GM18873 (cell line): ENCODE measurements at regions not wholly inside any gene's neighbourhood (a gene's known extent, or its start where the extent isn't known, plus 50 kb on each side); places are given as distances from the start of the nearest gene placed in this dataset.

Experiments
- ATAC-seq: cut with Tn5 transposase; IDR thresholded peaks from one replicate; pipeline ENCODE4 v1.9.1; 2021; ENCODE audit warnings: mild to moderate bottlenecking, moderate library complexity, moderate number of reproducible peaks; ENCODE audit not compliant: unreplicated experiment, low FRiP score

DNA sequence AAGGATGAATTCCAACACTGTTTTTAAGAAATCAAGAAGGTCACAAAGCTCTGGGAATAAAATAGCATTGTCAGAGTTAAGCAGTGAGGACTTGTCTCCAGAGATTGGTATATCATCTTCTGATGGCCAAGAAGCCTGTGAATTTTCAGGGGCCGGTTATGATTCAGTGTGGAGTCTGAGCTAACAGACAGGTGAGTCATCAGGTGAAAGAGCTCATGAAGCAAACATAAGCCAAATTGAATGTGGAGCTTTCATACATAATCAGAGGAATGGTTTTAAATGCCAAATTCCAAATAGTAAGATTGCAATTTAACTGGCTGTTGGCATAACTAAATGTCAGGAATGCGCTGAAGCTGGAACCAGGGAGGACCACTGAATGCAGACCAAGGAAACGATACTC is 494.2 kb downstream of the MTRR start:
- no peak for ATAC-seq

DNA sequence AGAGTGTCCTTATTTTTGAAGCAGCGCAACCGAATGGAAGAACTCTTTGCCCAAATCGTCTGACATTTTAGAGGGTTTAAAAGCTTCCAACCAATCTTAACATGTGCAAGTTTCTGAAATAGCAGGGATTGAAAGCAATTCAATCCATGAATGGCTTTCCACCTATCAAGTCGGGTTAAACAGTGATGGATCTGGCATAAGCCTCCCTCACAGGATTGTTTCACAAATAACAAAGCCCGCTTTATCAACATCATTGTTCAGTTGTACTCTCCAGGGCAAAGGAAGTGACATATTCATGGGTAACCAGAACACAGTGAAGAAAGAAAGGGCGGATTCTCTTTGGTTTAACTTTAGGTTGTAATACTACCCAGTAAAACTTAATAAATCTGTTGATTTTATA is 497.3 kb downstream of the MTRR start:
- ATAC-seq = no peak

DNA sequence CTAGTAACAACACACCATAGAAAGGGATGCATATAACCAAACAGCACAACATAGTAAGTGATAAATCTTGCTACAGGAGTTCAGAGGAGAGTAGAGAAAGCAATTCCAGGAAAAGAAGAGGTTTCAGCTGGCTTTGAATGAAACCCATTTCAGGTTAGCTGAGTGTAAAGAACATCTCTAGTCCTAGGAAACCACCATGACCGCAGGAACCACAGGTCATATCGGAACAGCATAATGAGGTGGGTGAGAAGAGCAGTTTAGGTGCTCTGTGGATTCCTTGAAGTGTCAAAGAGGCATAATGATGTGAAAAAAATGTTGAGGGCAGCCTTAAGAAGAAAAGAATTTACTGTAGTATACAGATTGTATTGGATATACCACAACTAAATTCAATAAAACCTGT is 507.5 kb downstream of the MTRR start:
- ATAC-seq = no peak

DNA sequence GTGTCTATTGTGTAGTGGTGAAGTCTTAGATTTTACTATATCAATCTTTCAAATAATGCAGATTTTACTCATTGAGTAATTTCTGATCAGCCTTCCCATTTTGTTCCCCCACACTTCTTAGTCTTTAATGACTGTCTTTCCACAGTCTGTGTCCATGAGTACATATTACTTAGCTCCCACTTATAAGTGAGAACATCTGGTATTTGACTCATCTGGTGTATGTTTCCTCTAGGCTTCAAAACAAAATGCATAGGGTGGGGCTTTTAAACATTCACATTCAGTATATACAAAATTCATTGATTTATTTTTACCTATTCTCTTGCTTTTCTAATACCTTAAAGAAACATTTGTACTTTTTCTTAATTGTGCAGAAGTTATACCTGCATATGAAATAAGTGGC is 513.0 kb downstream of the MTRR start:
- ATAC-seq = no peak

DNA sequence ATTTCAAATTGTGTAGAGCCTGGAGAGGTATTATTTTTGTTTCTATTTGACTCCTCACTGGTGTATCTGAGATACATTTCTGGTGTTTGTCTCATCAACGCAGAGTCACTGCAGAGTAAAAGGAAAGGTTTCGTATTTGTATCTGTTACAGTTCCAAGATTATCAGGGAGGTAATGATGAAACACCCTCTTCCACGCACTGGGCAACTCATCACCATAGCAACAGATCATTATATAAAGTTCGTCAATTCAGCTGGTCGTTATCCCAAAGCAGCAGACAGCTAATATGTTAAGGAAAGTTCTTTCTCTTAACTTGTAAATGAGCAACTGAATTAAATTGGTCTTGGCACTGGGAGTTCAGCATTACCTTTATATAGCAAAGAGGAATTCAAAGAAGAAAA is 513.5 kb downstream of the MTRR start:
- no peak for ATAC-seq

DNA sequence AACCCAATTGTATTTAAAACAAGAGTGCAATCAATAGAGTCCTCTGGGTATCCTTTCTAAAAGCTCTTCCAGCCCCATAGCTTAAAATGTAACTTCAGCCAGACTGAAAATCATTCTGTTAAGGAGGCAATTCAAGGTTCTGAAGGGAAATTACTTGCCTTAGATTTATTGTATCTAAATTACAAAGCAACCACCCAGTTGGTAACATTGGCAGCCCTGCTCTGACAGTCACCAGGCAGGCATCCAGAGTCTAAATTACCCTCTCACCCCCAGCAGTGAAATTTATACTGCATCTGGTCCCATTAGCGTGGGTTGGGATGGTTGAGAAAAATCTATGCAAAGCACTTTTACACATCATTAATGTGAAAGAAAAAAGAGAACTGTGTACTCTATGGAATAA is 514.7 kb downstream of the MTRR start:
- ATAC-seq = no peak

DNA sequence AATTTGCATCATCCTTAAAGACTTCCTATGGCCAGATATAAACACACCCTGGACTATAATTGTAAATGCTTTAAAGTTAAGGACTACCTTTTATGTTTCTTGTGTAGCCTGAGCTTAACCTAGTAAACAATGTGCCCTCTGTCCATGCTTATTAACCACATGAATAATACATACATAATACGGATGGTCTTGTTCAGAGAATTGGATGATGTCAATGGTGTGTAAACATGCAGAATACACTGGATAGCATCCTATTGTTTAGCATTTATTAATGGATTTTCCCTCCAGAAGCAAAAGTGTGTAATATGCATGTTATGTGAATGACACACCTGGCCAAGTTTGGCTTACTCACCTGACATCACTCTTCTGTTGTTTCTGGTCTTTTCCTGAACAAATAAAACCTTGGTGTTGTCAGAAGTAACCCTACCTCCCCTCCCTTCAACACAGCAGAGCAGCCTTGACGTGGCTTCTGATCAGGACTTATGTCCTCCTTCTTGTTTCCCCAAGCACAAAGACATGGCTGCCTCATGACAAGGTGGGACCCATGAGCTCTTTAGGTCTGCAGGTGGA is 517.9 kb downstream of the MTRR start:
- no peak for ATAC-seq

DNA sequence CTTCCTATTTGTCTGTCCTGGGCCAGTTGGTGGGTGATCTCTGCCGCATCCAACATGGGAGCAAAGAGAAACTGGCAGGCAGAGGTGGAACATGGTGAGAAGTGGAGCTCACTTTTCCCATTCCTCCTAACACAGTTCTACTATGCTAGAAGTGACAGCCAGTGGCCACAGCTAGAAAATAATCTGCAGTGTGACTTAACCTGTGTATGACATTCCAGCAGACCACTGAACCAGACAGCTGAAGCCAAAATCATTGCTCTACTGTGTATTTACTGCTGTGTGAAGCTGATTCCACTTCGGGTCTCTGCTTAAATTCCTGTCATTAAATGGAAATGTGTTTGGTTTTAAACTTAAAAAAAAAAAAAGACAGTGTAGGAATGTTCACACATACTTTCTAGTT is 523.0 kb downstream of the MTRR start:
- ATAC-seq = no peak

DNA sequence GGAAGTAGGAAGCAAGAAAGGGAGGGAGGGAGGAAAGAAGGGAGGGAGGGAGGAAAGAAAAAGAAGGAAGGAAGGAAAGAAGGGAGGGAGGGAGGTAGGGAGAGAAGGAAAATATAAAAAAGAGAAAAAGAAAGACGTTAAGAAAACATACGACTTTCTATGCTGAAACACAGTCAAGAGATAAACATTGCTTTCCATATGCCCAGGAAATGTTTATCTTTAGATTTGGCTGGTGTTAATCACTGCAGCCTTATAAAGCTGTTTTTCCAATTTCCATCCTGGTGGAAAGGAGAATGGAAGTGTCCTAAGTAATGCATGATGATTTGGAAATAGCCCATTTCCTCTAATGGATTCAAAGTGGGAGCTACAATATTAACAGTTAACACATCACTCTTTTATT is 524.3 kb downstream of the MTRR start:
- no peak for ATAC-seq

DNA sequence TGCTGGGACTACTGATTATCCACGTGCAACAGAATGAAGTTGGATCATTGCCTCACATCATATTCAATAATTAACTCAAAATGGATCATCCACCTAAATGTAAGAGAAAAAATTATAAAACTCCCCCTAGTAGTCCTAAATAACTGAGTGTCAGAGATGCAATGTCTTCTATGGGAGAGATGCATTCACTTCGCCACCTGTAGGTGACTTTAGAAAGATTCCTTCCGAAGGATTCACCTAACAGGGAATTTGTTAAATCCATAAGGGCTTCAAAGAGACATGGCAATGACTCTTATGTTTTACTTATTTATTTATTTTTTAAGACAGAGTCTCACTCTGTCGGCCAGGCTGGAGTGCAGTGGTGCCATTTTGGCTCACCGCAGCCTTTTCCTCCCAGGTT is 526.0 kb downstream of the MTRR start:
- no peak for ATAC-seq

DNA sequence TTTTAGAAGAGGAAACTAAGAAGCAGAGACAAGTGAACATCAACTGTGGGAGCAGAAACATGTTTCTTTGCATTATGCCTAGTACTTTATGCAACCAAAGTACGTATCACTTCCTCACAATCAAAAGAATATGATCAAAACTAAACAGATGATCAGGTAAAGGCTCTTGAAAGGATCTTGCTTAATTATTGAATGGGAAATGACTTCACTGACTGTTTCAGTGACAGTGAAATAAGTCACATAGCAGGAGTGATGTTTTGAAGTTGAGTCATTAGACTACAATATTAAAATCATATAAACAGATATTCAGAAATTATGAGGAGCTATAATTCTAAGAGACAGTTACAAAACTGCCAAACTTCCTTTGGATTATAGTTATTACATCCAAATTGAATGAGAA is 527.3 kb downstream of the MTRR start:
- no peak for ATAC-seq

DNA sequence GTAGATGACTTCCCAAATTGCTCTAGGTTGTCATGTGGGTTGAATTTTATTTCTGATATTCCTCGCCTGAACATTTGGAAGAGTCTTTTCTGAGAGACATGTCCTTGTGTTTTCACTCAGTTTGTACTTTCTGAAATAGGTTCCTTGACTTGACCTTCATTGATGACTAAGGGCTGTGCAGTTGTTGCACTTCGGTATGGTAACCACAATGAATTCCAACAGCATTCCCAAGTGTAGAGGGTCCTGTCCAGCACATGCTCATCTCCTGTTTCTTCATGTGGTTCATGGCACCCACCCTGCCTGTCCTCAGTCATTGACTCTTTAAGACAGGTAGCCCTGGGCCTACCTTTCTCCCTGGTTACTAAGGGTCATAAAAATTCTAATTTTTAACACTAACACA is 527.8 kb downstream of the MTRR start:
- ATAC-seq = no peak

DNA sequence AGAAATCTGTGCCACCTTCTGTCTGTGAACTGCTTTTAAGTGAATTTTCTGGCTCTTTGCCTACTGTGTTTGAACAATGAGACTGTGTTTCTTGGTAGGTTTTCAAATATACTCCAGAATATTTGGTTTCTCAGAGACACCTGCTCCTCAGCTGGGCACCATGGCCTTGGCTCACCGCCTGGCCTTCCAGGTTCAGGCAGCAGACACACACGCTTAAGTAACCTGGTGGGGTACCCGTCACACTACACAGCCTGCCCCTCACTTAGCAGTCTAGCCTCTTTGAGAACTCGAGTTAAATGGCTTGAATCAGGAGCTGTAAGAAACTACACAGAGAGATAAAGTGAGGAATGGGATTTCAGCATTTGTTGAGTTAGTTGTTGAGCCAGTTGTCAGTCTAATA is 530.5 kb downstream of the MTRR start:
- ATAC-seq = no peak

DNA sequence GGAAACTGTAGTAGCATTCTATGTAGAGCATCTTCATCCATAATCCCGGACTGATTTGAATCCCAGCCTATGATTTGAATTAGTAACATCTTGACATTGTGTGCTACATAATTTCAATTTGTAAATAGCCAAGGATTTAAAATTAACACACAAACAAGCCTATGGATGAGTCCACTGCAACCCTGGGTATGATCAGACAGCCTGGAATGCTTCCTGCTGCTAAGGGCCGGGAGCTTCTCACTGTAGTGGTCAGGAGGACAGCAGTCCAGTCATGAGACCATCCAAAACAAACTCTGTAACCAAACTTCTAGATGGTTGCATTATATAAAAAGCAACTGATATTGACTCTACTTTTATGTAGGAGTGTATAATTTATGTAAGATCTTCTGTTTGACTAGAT is 539.3 kb downstream of the MTRR start:
- ATAC-seq = no peak

DNA sequence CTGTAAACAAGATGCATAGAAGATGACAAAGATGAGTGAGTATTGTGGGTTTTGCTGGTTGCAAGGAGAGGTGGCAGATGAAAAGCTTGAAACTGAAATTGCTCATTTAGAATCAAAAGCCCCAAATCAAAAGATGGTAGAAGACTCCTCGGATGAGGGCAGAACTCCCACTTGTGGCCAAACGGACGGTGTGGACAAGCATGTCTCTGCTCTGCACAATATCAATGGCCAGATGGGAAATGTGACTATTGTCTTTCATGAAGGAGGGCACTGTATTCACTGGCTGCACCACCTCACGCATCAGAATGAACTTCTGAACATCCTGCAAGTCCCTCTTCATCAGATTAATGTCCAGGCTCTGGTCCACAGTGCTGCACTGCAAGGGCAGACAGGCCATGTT is 541.7 kb downstream of the MTRR start:
- no peak for ATAC-seq

DNA sequence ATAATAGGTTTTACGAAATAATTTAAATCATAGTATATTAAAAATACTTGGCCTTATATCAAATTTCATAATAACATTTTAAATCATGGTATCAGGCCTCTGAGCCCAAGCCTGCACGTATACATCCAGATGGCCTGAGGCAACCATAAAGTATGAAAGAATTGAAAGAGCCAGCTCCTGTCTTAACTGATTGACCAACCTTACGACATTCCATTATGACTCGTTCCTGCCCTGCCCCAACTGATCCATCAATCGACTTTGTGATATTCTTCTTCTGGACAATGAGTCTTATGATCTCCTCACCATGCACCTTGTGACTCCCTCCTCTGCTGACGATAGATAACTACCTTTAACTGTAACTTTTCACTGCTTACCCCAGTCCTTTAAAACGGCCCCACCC is 545.0 kb downstream of the MTRR start:
- ATAC-seq = no peak

DNA sequence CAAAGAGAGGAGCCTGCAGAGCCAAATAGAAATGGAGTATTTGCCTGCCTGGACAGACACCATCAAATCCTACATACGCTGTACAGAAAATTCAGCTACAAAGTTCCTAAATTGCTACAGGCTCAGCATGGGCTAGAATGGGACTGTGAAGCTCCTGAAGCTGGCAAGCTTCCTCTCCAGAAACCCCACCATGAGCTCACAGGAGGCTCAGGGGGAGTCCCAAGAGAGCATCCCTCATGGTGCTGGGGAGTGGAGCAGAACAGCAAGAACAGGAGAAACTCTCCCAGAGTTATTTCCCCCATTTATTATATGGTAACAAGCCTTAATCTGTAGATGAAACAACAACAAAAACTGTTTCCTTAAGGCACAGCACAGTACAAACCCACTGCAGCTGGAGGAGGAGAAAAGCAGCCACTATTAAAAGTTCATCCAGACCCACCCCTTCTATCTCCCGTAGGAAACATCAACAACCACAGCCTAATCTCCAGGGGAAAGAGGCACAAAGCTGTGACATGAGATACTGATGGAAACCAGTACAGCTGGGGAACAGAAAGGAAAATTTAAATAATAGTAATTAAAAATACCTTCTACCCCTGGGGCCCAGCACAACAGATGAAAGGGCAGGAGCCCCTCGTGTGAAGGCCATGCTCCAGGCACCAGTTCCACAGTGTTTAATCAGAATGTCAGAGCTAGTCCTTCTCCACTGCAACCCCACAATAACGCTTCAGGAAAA is 548.5 kb downstream of the MTRR start:
- no peak for ATAC-seq

DNA sequence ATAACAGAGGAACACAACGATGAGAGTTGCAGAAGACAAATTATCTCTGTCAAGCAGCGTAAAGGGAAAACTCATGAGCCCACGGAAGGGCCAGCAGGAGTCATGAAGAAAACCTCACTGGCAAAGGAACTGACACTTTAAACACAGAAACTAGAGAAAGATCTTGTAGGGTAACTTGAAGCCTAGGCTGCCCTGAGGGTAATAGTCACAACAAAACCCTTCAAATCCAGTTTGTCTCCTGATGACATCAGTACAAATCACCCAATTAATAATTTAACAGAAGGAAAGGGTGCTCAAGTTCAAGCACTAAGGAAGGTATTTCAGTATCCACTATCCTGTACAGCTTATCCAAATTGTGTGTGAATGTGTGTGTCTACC is 549.1 kb downstream of the MTRR start:
- ATAC-seq = no peak

DNA sequence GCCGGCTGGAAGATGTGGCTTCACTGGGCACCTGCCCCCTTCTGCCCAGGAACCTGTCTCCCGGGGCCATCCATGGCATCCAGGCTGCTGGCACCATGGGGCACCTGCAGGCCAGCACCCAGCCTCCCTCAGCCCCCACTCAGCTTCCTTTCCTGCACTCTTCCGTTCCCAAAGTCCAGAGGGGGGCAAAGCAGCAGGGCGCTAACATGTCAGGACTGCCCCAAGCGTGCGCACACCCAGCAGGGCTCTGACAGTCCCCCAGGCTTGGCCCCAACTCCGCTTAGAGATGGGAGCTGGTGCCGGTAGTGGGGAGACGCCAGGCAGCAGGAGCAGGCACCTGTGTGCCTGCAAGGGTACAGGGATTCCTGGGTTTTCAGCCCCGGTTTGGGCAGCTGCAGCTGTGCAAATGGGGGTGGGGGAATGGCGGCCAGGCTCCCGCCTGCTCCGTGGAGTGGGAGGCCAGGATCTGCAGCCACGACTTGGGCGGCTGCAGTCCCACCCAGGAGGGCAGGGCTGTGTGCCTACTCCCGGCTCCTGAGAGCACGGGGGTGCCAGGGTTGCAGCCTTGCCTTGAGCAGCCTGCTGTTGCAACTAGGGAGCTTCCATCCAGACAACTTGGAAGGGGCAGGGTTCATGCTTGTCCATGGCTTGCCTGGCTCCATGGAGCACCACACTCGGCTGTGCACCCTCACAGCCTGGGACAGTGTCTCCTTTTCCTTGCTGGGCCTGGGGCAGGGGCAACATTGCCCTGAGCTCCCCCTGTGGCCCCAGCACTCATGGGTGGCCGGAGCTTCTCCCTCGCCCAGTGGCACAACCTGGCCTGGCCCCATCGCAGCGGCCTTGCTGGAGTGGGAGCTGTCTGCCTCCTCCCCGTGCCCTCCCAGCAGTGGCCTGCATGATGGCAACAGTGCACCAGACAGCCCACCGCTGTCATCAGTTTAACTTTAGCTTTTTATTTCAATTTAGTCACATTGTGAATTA is 561.1 kb downstream of the MTRR start:
- ATAC-seq = no peak

DNA sequence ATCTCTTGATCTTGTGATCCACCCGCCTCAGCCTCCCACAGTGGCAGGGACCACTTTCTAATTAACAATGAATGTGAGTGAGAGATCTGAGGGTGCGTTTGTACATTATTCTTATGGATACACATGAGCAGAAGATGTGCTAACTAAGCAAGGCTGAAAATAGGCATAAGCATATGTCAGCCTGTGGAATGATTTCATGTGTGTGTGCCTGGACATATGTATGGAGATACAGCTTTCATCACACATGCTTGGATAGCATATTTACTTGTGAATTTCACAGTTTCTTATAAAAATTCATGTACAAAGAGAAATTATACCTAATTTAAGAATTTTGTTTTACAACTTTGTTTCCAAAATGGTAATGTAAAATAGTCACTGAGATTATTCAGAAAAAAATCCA is 565.6 kb downstream of the MTRR start:
- no peak for ATAC-seq

DNA sequence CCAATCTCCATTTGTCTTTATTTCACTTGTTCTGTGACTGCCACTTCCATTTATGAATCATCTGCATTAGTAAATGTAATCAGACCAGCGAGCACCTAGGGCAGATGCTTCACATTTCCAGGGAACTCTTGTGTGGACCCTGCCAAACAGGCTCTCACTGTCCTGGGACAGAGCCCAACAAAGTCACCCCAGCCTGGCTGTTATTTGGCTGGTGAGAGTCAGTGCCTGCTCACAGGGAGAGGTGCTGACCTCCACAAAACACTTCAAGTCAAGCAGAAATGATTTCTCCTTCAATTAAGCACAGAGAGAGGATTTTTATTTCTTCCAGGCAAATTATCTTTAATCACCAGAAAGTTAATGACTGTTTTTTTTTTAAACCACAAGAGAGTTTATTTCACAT is 568.0 kb downstream of the MTRR start:
- no peak for ATAC-seq

DNA sequence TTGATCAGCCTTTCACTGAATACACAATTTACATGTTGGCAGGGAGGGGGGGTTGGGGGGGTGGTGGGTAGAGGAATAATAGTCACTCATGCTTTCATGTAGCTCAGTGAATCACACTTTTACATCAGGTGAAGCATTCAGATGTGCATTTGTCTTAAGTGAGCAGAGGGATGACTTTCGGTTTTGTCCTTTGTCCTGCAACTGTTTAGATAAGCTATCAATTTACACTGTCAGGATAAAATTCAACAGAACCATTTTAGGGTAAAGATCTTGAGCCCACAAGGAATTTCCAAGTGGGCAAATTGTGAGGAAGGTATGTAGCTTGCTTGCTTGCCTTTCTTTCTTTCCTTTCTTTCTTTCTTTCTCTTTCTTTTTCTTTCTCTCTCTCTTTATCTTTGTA is 576.2 kb downstream of the MTRR start:
- no peak for ATAC-seq
